MCF 10A (cell line): ENCODE measurements at regions not wholly inside any gene's neighbourhood (a gene's known extent, or its start where the extent isn't known, plus 50 kb on each side); places are given as distances from the start of the nearest gene placed in this dataset.

Experiments
- BruUV-seq: library from RNA; stranded (reverse); fragments of 400-500 nt; replicated peaks from 2 replicates; lab custom pipeline; 2021; lab: Mats Ljungman, UMichigan
- CTCF ChIA-PET: fragments of 300-600 bp; sonication (Branson Sonifier 250); formaldehyde crosslinking; extraction: SDS; loops from one replicate; lab custom pipeline; 2021; ENCODE audit warnings: antibody characterized with exemption, inconsistent platforms; lab: Yijun Ruan, JAX
- POLR2A ChIA-PET: fragments of 300-600, 350-650 bp; sonication (Branson Sonifier 250); formaldehyde crosslinking; extraction: SDS; loops from one replicate; lab custom pipeline; 2020; ENCODE audit warnings: antibody characterized with exemption, inconsistent platforms; lab: Yijun Ruan, JAX
- DNase-seq: peaks from one replicate; pipeline ENCODE4 v3.0.0-alpha.2; 2018; ENCODE audit not compliant: unreplicated experiment
- H3K27ac Mint-ChIP-seq: one replicate; pipeline ENCODE4 v1.8.0; 2022; ENCODE audit warnings: mild to moderate bottlenecking, low read depth, mixed read lengths; ENCODE audit not compliant: unreplicated experiment
- H3K27me3 Mint-ChIP-seq: one replicate; pipeline ENCODE4 v1.8.0; 2022; ENCODE audit warnings: mixed read lengths; ENCODE audit not compliant: insufficient read depth, unreplicated experiment
- H3K36me3 Mint-ChIP-seq: one replicate; pipeline ENCODE4 v1.8.0; 2022; ENCODE audit warnings: mild to moderate bottlenecking, moderate library complexity, mixed read lengths; ENCODE audit not compliant: insufficient read depth, unreplicated experiment
- H3K4me1 Mint-ChIP-seq: one replicate; pipeline ENCODE4 v1.8.0; 2022; ENCODE audit warnings: mixed read lengths; ENCODE audit not compliant: insufficient read depth, unreplicated experiment
- H3K4me3 Mint-ChIP-seq: one replicate; pipeline ENCODE4 v1.8.0; 2022; ENCODE audit warnings: mild to moderate bottlenecking, moderate library complexity, mixed read lengths; ENCODE audit not compliant: unreplicated experiment
- H3K9me3 Mint-ChIP-seq: one replicate; pipeline ENCODE4 v1.8.0; 2022; ENCODE audit warnings: mixed read lengths; ENCODE audit not compliant: unreplicated experiment
- intact Hi-C: fragments of 100-400 bp; cut with micrococcal nuclease; formaldehyde crosslinking; loops from 2 replicates; pipeline ENCODE4 v1.14.1; 2022
- TF ChIP-seq, protein P1 (sequence below): fragments of 200-600 bp; IDR thresholded peaks from one replicate; pipeline ENCODE4 v1.8.0; 2022; ENCODE audit warnings: antibody characterized with exemption, mild to moderate bottlenecking; ENCODE audit not compliant: unreplicated experiment

DNA sequence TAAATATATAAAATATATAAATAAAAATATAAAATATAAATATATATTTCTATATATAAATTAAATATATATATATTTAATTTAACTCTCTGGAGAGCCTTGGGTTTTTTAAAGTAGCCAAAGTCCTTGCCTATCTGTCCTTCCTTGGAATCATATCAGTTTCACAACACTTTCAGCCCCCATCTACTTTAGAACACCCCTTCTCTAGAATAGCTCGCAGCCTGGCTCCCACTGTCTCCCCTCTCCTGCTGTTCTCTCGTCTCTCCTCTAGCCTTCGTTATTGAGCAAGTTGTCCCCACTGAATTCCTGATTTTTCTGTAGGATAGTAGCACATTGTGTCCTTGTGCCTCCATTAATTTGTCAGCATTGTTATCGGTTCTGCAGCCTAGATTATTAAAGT is 677.0 kb downstream of the RNF144A start:
- Mint-ChIP-seq H3K27me3 (no peaks in the 10 kb centered on the region), H3K27ac (no peak overlapping the region), H3K4me3 (no peak overlapping the region), H3K9me3 (no peaks in the 10 kb centered on the region), H3K36me3 (no peaks in the 10 kb centered on the region), H3K4me1 (no peaks in the 10 kb centered on the region)
- ChIA-PET CTCF (interaction anchor here (1.6 kb wide), 1 partner anchor 167 kb away, joined by 3 read pairs; no protein-coding TSS in a partner anchor), POLR2A (interaction anchor here (0.5 kb wide), 1 partner anchor 795 kb away, joined by 3 read pairs; no protein-coding TSS in a partner anchor)
- no peak for DNase-seq
- no TSS peak for BruUV-seq
- intact Hi-C loops: no loop called here
- TF ChIP-seq, protein P1, sequence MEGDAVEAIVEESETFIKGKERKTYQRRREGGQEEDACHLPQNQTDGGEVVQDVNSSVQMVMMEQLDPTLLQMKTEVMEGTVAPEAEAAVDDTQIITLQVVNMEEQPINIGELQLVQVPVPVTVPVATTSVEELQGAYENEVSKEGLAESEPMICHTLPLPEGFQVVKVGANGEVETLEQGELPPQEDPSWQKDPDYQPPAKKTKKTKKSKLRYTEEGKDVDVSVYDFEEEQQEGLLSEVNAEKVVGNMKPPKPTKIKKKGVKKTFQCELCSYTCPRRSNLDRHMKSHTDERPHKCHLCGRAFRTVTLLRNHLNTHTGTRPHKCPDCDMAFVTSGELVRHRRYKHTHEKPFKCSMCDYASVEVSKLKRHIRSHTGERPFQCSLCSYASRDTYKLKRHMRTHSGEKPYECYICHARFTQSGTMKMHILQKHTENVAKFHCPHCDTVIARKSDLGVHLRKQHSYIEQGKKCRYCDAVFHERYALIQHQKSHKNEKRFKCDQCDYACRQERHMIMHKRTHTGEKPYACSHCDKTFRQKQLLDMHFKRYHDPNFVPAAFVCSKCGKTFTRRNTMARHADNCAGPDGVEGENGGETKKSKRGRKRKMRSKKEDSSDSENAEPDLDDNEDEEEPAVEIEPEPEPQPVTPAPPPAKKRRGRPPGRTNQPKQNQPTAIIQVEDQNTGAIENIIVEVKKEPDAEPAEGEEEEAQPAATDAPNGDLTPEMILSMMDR: no peak

DNA sequence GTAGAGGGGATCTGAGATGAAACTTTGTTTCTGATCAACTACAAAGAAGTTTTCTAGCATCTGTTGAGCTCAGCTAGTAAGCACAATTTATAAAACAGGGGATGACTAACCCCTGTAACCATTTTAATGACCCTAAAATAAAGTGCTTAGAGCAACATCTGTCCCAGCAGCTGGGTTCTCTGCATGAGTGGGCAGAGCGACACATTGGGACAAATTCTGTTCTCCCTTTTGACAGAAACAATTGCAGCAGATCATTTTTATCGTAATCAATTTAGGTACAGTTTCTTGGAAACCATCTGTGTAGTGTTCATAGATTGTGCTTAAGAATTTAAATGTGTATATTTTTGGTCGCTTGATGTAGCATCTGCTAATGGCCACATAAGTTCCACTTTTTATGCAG is 678.0 kb downstream of the RNF144A start:
- Mint-ChIP-seq H3K36me3 (no peaks in the 10 kb centered on the region), H3K4me3 (no peak overlapping the region), H3K9me3 (no peaks in the 10 kb centered on the region), H3K4me1 (no peaks in the 10 kb centered on the region), H3K27me3 (no peaks in the 10 kb centered on the region), H3K27ac (no peak overlapping the region)
- CTCF ChIA-PET: interaction anchor here (0.6 to 1.6 kb wide), 2 partner anchors 168 to 1470 kb away, joined by 3 read pairs; no protein-coding TSS in a partner anchor
- BruUV-seq: no TSS peak
- no peak for DNase-seq
- TF ChIP-seq, protein P1: no peak
- intact Hi-C loops: no loop called here
- POLR2A ChIA-PET: no interaction called here

DNA sequence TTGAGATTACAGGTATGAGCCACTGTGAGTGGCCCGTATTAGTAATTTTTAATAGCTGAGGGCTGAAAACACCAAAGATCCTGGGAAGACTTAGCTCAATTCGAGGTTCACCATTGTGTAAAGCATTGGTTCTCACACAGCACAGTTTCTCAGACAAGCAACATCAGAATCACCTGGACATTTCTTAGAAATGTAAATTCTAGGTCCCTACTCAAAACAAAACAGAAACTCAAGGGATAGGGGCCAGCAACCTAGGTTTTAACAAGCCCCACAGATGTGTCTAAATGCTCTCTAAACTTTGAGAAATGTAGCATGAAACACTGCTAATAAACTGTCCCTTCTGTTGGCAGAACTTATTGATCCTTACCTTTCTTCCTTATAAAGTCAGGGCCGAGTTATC is 681.2 kb downstream of the RNF144A start:
- H3K27me3 Mint-ChIP-seq: no peaks in the 10 kb centered on the region
- no peak overlapping the region for H3K27ac Mint-ChIP-seq
- ChIA-PET POLR2A (no interaction called here), CTCF (interaction anchor here (0.5 to 1.1 kb wide), 2 partner anchors 10 to 1083 kb away, joined by 3 read pairs; no protein-coding TSS in a partner anchor)
- intact Hi-C loops: no loop called here
- no peaks in the 10 kb centered on the region for H3K4me1 Mint-ChIP-seq
- H3K9me3 Mint-ChIP-seq: no peaks in the 10 kb centered on the region
- no peak overlapping the region for H3K4me3 Mint-ChIP-seq
- DNase-seq: no peak
- no peaks in the 10 kb centered on the region for H3K36me3 Mint-ChIP-seq
- TF ChIP-seq, protein P1: no peak
- BruUV-seq: no TSS peak

DNA sequence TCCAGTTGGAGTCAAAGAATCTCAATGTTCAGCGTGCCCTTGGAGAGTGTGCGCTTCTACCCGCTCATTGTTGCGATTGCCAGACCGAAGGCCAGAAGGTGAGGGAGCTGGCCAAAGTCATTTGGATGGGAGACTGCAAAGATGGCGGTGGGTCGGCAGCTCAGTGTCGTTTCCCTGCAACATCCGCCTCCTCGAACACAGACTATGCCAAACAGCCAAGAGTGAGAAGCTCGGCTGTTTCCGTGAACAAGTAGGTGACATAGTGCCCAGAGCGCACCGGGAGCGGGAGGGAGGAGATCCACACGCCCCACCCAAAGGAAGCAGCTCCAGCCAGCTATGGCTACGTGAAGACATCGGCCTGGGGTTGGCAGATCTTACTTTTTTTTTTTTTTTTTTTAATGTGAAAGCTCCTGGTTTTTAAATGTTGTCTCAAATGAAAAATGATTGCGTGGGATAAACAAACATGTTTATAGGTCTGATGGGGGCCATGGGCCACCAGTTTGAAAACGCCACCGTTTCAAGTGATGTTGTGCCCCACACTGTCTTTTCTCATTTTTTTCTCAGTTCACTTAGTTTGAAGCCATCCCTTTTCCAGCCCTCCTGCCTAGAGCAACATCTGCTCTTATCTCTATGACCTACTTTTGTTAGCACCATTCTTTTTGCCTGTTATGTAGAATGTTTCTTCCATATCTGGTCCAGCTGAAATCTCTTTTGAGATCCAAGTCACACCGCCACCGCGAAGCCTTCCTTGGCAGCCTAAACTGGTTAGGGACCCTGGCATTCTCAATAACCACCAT is 682.4 kb downstream of the RNF144A start:
- ChIA-PET CTCF (no interaction called here), POLR2A (no interaction called here)
- no peaks in the 10 kb centered on the region for H3K27me3 Mint-ChIP-seq
- intact Hi-C loops: no loop called here
- H3K9me3 Mint-ChIP-seq: no peaks in the 10 kb centered on the region
- no peak overlapping the region for H3K27ac Mint-ChIP-seq
- no peaks in the 10 kb centered on the region for H3K4me1 Mint-ChIP-seq
- H3K36me3 Mint-ChIP-seq: no peaks in the 10 kb centered on the region
- TF ChIP-seq, protein P1: no peak
- H3K4me3 Mint-ChIP-seq: no peak overlapping the region
- BruUV-seq: no TSS peak
- no peak for DNase-seq
